SK-N-SH (cell line): ENCODE measurements at regions not wholly inside any gene's neighbourhood (a gene's known extent, or its start where the extent isn't known, plus 50 kb on each side); places are given as distances from the start of the nearest gene placed in this dataset.

Experiments
- CTCF ChIA-PET: fragments of 300-600, 350-600 bp; formaldehyde crosslinking; extraction: SDS; loops from one replicate; lab custom pipeline; 2021; lab: Yijun Ruan, JAX
- POLR2A ChIA-PET: fragments of 350-600 bp; sonication (Branson Sonifier 250); formaldehyde crosslinking; extraction: SDS; loops from one replicate; lab custom pipeline; 2020; ENCODE audit warnings: antibody characterized with exemption, inconsistent platforms; lab: Yijun Ruan, JAX
- DNase-seq: peaks from one replicate; pipeline ENCODE4 v3.0.0; 2012
- H2AFZ ChIP-seq: fragments of 200-600 bp; sonication (generic); 2 replicates; pipeline ENCODE4 v1.8.1; 2016; ENCODE audit warnings: antibody characterized with exemption, mild to moderate bottlenecking, low read depth
- H3F3A ChIP-seq: fragments of 200-600 bp; sonication (generic); replicated peaks from 2 replicates; pipeline ENCODE3; 2016; ENCODE audit warnings: antibody characterized with exemption, mild to moderate bottlenecking; ENCODE audit not compliant: insufficient read depth
- H3K27ac ChIP-seq, 2 experiments: fragments of 200-500 bp in 1 of 2; fragments of 200-600 bp in 1 of 2; sonication (Bioruptor generic) in 1 of 2; sonication (generic), shearing (Covaris generic) in 1 of 2; 2 replicates each; pipeline versions ENCODE4 v1.5.1 to v1.6.1; 2014 to 2016; ENCODE audit warnings: low read depth in 2 of 2, inconsistent platforms in 1 of 2, low read length in 1 of 2, mild to moderate bottlenecking in 1 of 2, mixed read lengths in 1 of 2
- H3K27me3 ChIP-seq: fragments of 200-600 bp; sonication (generic), shearing (Covaris generic); 2 replicates; pipeline ENCODE4 v1.6.1; 2016; ENCODE audit warnings: mixed run types; ENCODE audit not compliant: insufficient read depth
- H3K36me3 ChIP-seq, 2 experiments: fragments of 200-500 bp in 1 of 2; fragments of 200-600 bp in 1 of 2; sonication (Bioruptor generic) in 1 of 2; sonication (generic) in 1 of 2; replicated peaks in 1 of 2; 2 replicates each; pipeline versions ENCODE3 to v1.5.1; 2014 to 2016; ENCODE audit warnings: low read length in 1 of 2, mild to moderate bottlenecking in 1 of 2; ENCODE audit not compliant: insufficient read depth in 2 of 2, control insufficient read depth in 1 of 2
- H3K4me1 ChIP-seq, 2 experiments: fragments of 200-500 bp in 1 of 2; fragments of 200-600 bp in 1 of 2; sonication (Bioruptor generic) in 1 of 2; sonication (generic), shearing (Covaris generic) in 1 of 2; 2 replicates each; pipeline versions ENCODE4 v1.5.1 to v1.6.1; 2014 to 2016; ENCODE audit warnings: low read depth in 1 of 2, low read length in 1 of 2, mixed run types in 1 of 2; ENCODE audit not compliant: insufficient read depth in 2 of 2, control insufficient read depth in 1 of 2
- H3K4me2 ChIP-seq: fragments of 200-600 bp; sonication (generic), shearing (Covaris generic); 2 replicates; pipeline ENCODE4 v1.6.1; 2017; ENCODE audit warnings: mixed run types
- H3K4me3 ChIP-seq, 2 experiments: fragments of 200-500 bp in 1 of 2; fragments of 200-600 bp in 1 of 2; sonication (Bioruptor generic) in 1 of 2; sonication (generic), shearing (Covaris generic) in 1 of 2; 2 replicates each; pipeline versions ENCODE4 v1.5.1 to v1.8.1; 2014 to 2016; ENCODE audit warnings: low read depth in 2 of 2, inconsistent platforms in 1 of 2, low read length in 1 of 2, mild to moderate bottlenecking in 1 of 2, mixed read lengths in 1 of 2, moderate library complexity in 1 of 2
- H3K79me2 ChIP-seq: fragments of 200-600 bp; sonication (generic); 2 replicates; pipeline ENCODE4 v1.8.1; 2017; ENCODE audit warnings: mild to moderate bottlenecking; ENCODE audit not compliant: insufficient read depth
- H3K9ac ChIP-seq: fragments of 200-600 bp; sonication (generic); 2 replicates; pipeline ENCODE4 v1.6.1; 2017; ENCODE audit warnings: mixed run types
- H3K9me2 ChIP-seq: fragments of 200-600 bp; sonication (generic); 2 replicates; pipeline ENCODE4 v1.6.1; 2017; ENCODE audit warnings: mixed run types
- H3K9me3 ChIP-seq: fragments of 200-600 bp; sonication (generic); 2 replicates; pipeline ENCODE4 v1.6.1; 2017; ENCODE audit warnings: mixed run types, mild to moderate bottlenecking, moderate library complexity
- H4K20me1 ChIP-seq: fragments of 200-600 bp; sonication (generic); 2 replicates; pipeline ENCODE4 v1.6.1; 2017; ENCODE audit warnings: mild to moderate bottlenecking, mixed run types; ENCODE audit not compliant: insufficient read depth
- CTCF ChIP-seq: fragments of 200-600 bp; sonication (generic); IDR thresholded peaks from 2 replicates; pipeline ENCODE4 v1.6.1; 2017; ENCODE audit warnings: antibody characterized with exemption, mild to moderate bottlenecking, moderate library complexity
- NRF1 ChIP-seq: IDR thresholded peaks from 2 replicates; pipeline ENCODE4 v1.6.1; 2012; ENCODE audit warnings: low read depth, mild to moderate bottlenecking, low read length
- RAD21 ChIP-seq: IDR thresholded peaks from 2 replicates; pipeline ENCODE4 v1.6.1; 2012; ENCODE audit warnings: mild to moderate bottlenecking, low read length
- RCOR1 ChIP-seq: fragments of 150-350 bp; IDR thresholded peaks from 2 replicates; pipeline ENCODE4 v1.6.1; 2017; ENCODE audit warnings: antibody characterized with exemption, low read length
- SMC3 ChIP-seq: IDR thresholded peaks from 2 replicates; pipeline ENCODE4 v1.6.1; 2012; ENCODE audit warnings: low read depth, low read length, improper control_type of control experiment
- USF2 ChIP-seq: fragments of 150-350 bp; IDR thresholded peaks from 2 replicates; pipeline ENCODE4 v1.6.1; 2017; ENCODE audit warnings: antibody characterized with exemption, low read length, low read depth, borderline replicate concordance
- WGBS: methylation state at CpG from one replicate; pipeline ENCODE4 v1.1.6; 2017; ENCODE audit warnings: low lambda C conversion rate; 5-methylcytosine and 5-hydroxymethylcytosine counted together
- small RNA-seq, 7 experiments: library from RNA; depleted of rRNA; stranded (forward); fragments of <200 nt; gene quantifications; one replicate each; pipeline ENCODE3, GENCODE V24; 2012

GRCh38 chr15:31977812-31978661 lies 52.3 kb upstream of the CHRNA7 start:
- no peaks in the 10 kb centered on the region for H3F3A ChIP-seq
- no peaks in the 10 kb centered on the region for H3K79me2 ChIP-seq
- CTCF ChIA-PET = interaction anchor here (0.6 to 6.0 kb wide), 47 partner anchors 9 to 472 kb away, joined by 3 to 167 read pairs (median 5); partner anchors contain the start of gene CHRNA7
- POLR2A ChIA-PET = interaction anchor here (0.9 to 2.2 kb wide), 3 partner anchors 51 to 91 kb away, joined by 3 to 17 read pairs (median 3); partner anchors contain the start of gene CHRNA7
- no peaks in the 10 kb centered on the region for H3K9me2 ChIP-seq
- no peaks in the 10 kb centered on the region for H3K36me3 ChIP-seq
- no peaks in the 10 kb centered on the region for H3K9me3 ChIP-seq
- H3K9ac ChIP-seq = no peak overlapping the region
- H2AFZ ChIP-seq = no peak overlapping the region
- H3K4me1 ChIP-seq = peaks cover 0 to 62% of the 10 kb centered on the region in 2 experiments; a peak in 2 of 4 replicates
- 23% methylated on average over 14 of the region's 22 CpGs for WGBS
- no peaks in the 10 kb centered on the region for H3K27me3 ChIP-seq
- DNase-seq = peak; percentile 86
- peak overlapping the region in 1 of 2 experiments; percentile 29; a peak in 2 of 4 replicates for H3K4me3 ChIP-seq
- peak overlapping the region; percentile 7; the same call in 1 of the 2 replicates for H3K4me2 ChIP-seq
- H4K20me1 ChIP-seq = no peaks in the 10 kb centered on the region
- peak; percentile 79 for TF ChIP-seq CTCF
- peak; percentile 93 for TF ChIP-seq SMC3
- TF ChIP-seq RAD21 = peak; percentile 88
- TF ChIP-seq NRF1 = no peak
- no peak for TF ChIP-seq USF2
- 0 out of 2 replicates have a peak, but pooled peaks have one; percentile 21 for TF ChIP-seq RCOR1
- peak overlapping the region in 1 of 2 experiments; percentile 78; a peak in 2 of 4 replicates for H3K27ac ChIP-seq

Small RNA genes lying in the stretch of these regions (small RNA-seq; reads per million reads assigned to genes)
- 0 reads per million in 7 experiments for gene AC026951.2
- gene RF00425 = 0 to 0.11 (median 0) reads per million in 7 experiments
